ENCODE measurements at regions not wholly inside any gene's neighbourhood (a gene's known extent, or its start where the extent isn't known, plus 50 kb on each side); places are given as distances from the start of the nearest gene placed in this dataset.

- no CpG with 5 or more reads among the region's 9 CpGs for WGBS (ENCODE audit: insufficient coverage, insufficient read length)
- Histone ChIP-seq H3K36me3 (ENCODE audit: control insufficient read depth, insufficient read depth, low read length) (no peaks in the 10 kb centered on the region), H3K27ac (ENCODE audit: low read length) (peak overlapping the region; percentile 16), H3K9me3 (ENCODE audit: control insufficient read depth, insufficient read depth, low read length) (no peaks in the 10 kb centered on the region), H3K4me3 (ENCODE audit: low read length) (no peak overlapping the region), H3K4me1 (ENCODE audit: control insufficient read depth, insufficient read depth, low read length) (peaks cover 2% of the 10 kb centered on the region; the same call in 1 of the 2 replicates), H3K27me3 (ENCODE audit: control insufficient read depth, insufficient read depth, low read length) (no peaks in the 10 kb centered on the region)
- no peak for DNase-seq (ENCODE audit: low read depth, low spot score)
Observed at GRCh38 chr15:61500951-61501620, 272.0 kb upstream of the RORA start.

GRCh38 chr15:61500523-61500922 is 271.4 kb upstream of the RORA start:
- H3K36me3 ChIP-seq (ENCODE audit: control insufficient read depth, insufficient read depth, low read length), result no peaks in the 10 kb centered on the region
- no peak overlapping the region for H3K27ac ChIP-seq (ENCODE audit: low read length)
- no peak overlapping the region for H3K4me3 ChIP-seq (ENCODE audit: low read length)
- no peaks in the 10 kb centered on the region for H3K9me3 ChIP-seq (ENCODE audit: control insufficient read depth, insufficient read depth, low read length)
- no peak for DNase-seq (ENCODE audit: low read depth, low spot score)
- H3K4me1 ChIP-seq (ENCODE audit: control insufficient read depth, insufficient read depth, low read length), result peaks cover 2% of the 10 kb centered on the region; the same call in 1 of the 2 replicates
- H3K27me3 ChIP-seq (ENCODE audit: control insufficient read depth, insufficient read depth, low read length), result no peaks in the 10 kb centered on the region

DNA sequence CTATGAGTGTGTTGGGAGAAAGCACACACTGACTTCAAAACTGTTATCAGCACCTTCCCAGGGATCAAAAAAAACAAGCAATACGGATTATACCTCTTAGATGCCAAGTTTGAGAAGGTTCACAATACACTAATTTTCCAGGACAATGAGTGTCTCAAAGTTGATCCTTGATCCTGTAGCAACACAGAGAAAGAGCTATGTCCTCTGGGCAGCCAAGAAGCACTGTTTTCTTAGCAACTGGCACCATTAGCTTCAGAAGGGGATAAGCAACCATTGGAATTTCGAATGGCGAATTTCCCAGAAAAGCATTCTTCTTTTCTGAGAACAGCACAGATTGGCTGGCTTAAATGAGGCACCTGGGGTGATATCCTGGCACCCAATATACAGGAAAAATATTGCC is 270.3 kb upstream of the RORA start:
- no peak for DNase-seq (ENCODE audit: low read depth, low spot score)
- no CpG with 5 or more reads among the region's 3 CpGs for WGBS (ENCODE audit: insufficient coverage, insufficient read length)
- Histone ChIP-seq H3K27ac (ENCODE audit: low read length) (no peak overlapping the region), H3K9me3 (ENCODE audit: control insufficient read depth, insufficient read depth, low read length) (no peaks in the 10 kb centered on the region), H3K36me3 (ENCODE audit: control insufficient read depth, insufficient read depth, low read length) (no peaks in the 10 kb centered on the region), H3K4me1 (ENCODE audit: control insufficient read depth, insufficient read depth, low read length) (peaks cover 2% of the 10 kb centered on the region; the same call in 1 of the 2 replicates), H3K4me3 (ENCODE audit: low read length) (no peak overlapping the region), H3K27me3 (ENCODE audit: control insufficient read depth, insufficient read depth, low read length) (no peaks in the 10 kb centered on the region)

DNA sequence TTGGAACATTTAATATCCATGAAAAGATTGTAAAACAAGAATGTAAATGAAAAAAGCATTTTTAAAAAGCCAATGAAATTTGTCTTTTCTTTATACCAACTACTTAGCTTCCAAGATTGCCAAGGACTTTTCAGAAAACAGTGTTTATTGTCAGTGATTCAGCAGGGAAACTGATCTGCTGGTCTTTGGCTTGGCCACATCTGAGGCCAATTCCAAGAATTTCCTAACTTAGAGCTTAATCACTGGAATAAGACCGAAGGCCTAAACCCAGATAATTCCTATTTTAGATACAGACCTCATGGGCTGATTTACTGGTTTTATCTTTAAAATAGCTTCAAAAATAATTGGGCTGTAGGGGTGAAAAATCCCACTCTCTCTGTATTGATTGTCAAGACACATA is 260.5 kb upstream of the RORA start:
- Histone ChIP-seq H3K27ac (ENCODE audit: low read length) (no peak overlapping the region), H3K4me1 (ENCODE audit: control insufficient read depth, insufficient read depth, low read length) (no peaks in the 10 kb centered on the region), H3K36me3 (ENCODE audit: control insufficient read depth, insufficient read depth, low read length) (no peaks in the 10 kb centered on the region), H3K4me3 (ENCODE audit: low read length) (no peak overlapping the region), H3K27me3 (ENCODE audit: control insufficient read depth, insufficient read depth, low read length) (no peaks in the 10 kb centered on the region), H3K9me3 (ENCODE audit: control insufficient read depth, insufficient read depth, low read length) (no peaks in the 10 kb centered on the region)
- WGBS (ENCODE audit: insufficient coverage, insufficient read length), result no CpG with 5 or more reads among the region's 1 CpG
- DNase-seq (ENCODE audit: low read depth, low spot score), result no peak

GRCh38 chr15:61483599-61483998 is 254.5 kb upstream of the RORA start:
- Histone ChIP-seq H3K4me1 (ENCODE audit: control insufficient read depth, insufficient read depth, low read length) (no peaks in the 10 kb centered on the region), H3K27ac (ENCODE audit: low read length) (no peak overlapping the region), H3K36me3 (ENCODE audit: control insufficient read depth, insufficient read depth, low read length) (no peaks in the 10 kb centered on the region), H3K4me3 (ENCODE audit: low read length) (no peak overlapping the region), H3K27me3 (ENCODE audit: control insufficient read depth, insufficient read depth, low read length) (no peaks in the 10 kb centered on the region), H3K9me3 (ENCODE audit: control insufficient read depth, insufficient read depth, low read length) (no peaks in the 10 kb centered on the region)
- no CpG with 5 or more reads among the region's 6 CpGs for WGBS (ENCODE audit: insufficient coverage, insufficient read length)
- no peak for DNase-seq (ENCODE audit: low read depth, low spot score)

DNA sequence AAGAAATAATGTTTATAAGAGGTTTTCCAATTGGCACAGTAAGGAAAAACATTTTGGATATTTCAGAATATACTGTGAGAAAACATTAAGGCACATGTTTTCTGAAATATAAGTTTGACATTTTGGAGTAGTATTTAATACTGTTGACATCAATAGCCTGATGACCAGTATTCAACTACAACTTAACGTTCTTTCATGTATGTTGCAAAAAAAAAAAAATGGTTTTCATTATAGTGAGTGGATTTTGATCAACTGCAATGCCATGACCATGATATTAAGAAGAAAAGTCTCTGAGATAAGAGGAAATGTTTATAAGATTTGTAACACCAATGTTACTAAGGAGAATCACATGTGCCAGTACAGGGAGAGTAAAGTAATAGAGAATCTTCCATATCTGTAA is 252.8 kb upstream of the RORA start:
- no CpG with 5 or more reads among the region's 1 CpG for WGBS (ENCODE audit: insufficient coverage, insufficient read length)
- Histone ChIP-seq H3K9me3 (ENCODE audit: control insufficient read depth, insufficient read depth, low read length) (no peaks in the 10 kb centered on the region), H3K27ac (ENCODE audit: low read length) (no peak overlapping the region), H3K36me3 (ENCODE audit: control insufficient read depth, insufficient read depth, low read length) (no peaks in the 10 kb centered on the region), H3K4me1 (ENCODE audit: control insufficient read depth, insufficient read depth, low read length) (no peaks in the 10 kb centered on the region), H3K27me3 (ENCODE audit: control insufficient read depth, insufficient read depth, low read length) (no peaks in the 10 kb centered on the region), H3K4me3 (ENCODE audit: low read length) (no peak overlapping the region)
- DNase-seq (ENCODE audit: low read depth, low spot score), result no peak

DNA sequence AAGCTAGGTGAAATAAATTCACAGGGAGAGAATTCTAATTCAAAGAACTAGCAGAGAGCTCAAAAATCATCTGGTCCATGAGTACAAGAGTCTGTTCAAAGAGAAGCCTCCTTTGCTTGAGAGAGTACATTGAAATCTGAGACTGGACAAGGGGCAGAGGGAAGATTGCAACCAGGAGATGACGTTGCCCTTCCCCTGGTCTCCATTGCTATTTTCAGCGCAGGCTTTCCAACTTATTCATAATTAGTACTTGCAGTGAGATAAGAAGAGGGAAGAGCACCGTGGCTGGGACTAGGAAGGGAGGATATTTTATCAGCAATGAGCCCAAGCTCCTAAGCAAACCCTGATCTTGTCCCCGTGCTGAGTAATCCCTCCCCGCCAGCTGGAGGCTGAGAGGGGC is 251.8 kb upstream of the RORA start:
- H3K36me3 ChIP-seq (ENCODE audit: control insufficient read depth, insufficient read depth, low read length), result no peaks in the 10 kb centered on the region
- DNase-seq (ENCODE audit: low read depth, low spot score), result no peak
- no peak overlapping the region for H3K4me3 ChIP-seq (ENCODE audit: low read length)
- no peak overlapping the region for H3K27ac ChIP-seq (ENCODE audit: low read length)
- H3K4me1 ChIP-seq (ENCODE audit: control insufficient read depth, insufficient read depth, low read length), result no peaks in the 10 kb centered on the region
- H3K27me3 ChIP-seq (ENCODE audit: control insufficient read depth, insufficient read depth, low read length), result no peaks in the 10 kb centered on the region
- no CpG with 5 or more reads among the region's 5 CpGs for WGBS (ENCODE audit: insufficient coverage, insufficient read length)
- H3K9me3 ChIP-seq (ENCODE audit: control insufficient read depth, insufficient read depth, low read length), result no peaks in the 10 kb centered on the region

DNA sequence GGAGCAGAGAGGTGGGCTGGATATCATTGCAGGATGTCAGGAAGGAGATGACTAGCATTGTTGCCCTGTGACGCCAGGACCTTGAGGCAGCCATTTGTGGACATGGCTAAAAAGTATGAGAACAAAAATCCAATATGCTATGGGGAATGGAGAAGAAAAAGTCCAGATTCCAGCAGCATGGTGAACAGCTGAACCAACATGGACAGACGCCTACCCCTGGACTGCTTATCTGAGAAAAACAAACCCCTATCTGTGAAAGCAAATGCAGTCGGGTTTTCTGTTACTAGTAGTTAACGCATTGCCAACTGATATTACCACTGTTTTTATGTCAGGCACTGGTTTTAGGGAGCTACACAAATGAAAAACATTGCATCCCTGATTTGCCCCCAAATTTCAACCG is 251.2 kb upstream of the RORA start:
- Histone ChIP-seq H3K27ac (ENCODE audit: low read length) (no peak overlapping the region), H3K27me3 (ENCODE audit: control insufficient read depth, insufficient read depth, low read length) (no peaks in the 10 kb centered on the region), H3K9me3 (ENCODE audit: control insufficient read depth, insufficient read depth, low read length) (no peaks in the 10 kb centered on the region), H3K4me1 (ENCODE audit: control insufficient read depth, insufficient read depth, low read length) (no peaks in the 10 kb centered on the region), H3K36me3 (ENCODE audit: control insufficient read depth, insufficient read depth, low read length) (no peaks in the 10 kb centered on the region), H3K4me3 (ENCODE audit: low read length) (no peak overlapping the region)
- no CpG with 5 or more reads among the region's 5 CpGs for WGBS (ENCODE audit: insufficient coverage, insufficient read length)
- no peak for DNase-seq (ENCODE audit: low read depth, low spot score)

DNA sequence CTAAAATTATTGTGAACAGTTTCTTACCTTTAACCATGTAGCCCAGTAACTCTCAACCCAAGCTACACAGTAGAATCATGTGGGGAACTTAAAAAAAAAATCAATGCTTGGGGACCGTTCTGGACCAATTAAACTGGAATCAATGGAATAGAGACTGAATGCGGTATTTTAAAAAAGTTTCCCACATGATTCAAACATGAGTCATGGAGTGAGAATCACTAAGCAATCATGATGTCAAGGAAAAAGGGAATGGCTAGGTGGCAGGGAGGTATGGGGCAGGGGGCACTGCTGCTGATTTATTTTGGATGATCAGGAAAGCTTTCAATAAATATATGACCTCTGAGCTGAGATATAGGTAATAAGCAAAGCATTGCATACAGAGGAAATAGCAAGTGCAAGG is 250.5 kb upstream of the RORA start:
- Histone ChIP-seq H3K9me3 (ENCODE audit: control insufficient read depth, insufficient read depth, low read length) (no peaks in the 10 kb centered on the region), H3K4me3 (ENCODE audit: low read length) (no peak overlapping the region), H3K36me3 (ENCODE audit: control insufficient read depth, insufficient read depth, low read length) (no peaks in the 10 kb centered on the region), H3K27me3 (ENCODE audit: control insufficient read depth, insufficient read depth, low read length) (no peaks in the 10 kb centered on the region), H3K27ac (ENCODE audit: low read length) (no peak overlapping the region), H3K4me1 (ENCODE audit: control insufficient read depth, insufficient read depth, low read length) (no peaks in the 10 kb centered on the region)
- no CpG with 5 or more reads among the region's 2 CpGs for WGBS (ENCODE audit: insufficient coverage, insufficient read length)
- DNase-seq (ENCODE audit: low read depth, low spot score), result no peak

DNA sequence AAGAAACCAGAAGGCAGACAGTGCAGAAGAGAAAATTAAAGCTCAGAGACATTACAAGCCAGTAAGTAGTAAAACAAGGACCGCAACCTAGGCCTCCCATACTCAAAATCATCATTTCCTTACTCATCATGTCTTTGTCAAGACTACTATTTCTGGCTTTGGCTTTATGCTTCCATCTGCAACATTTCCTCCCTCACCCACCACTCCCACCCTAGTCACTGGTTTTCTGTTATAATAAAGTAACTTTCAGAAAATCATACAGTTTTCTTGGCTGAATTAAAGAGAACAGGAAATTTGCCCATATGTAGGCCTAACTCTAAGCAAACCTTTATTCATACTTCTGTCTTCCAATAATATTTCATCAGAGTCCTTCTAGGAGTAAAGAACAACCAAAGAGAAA is 247.6 kb upstream of the RORA start:
- Histone ChIP-seq H3K9me3 (ENCODE audit: control insufficient read depth, insufficient read depth, low read length) (no peaks in the 10 kb centered on the region), H3K4me3 (ENCODE audit: low read length) (no peak overlapping the region), H3K4me1 (ENCODE audit: control insufficient read depth, insufficient read depth, low read length) (no peaks in the 10 kb centered on the region), H3K27ac (ENCODE audit: low read length) (no peak overlapping the region), H3K36me3 (ENCODE audit: control insufficient read depth, insufficient read depth, low read length) (no peaks in the 10 kb centered on the region), H3K27me3 (ENCODE audit: control insufficient read depth, insufficient read depth, low read length) (no peaks in the 10 kb centered on the region)
- DNase-seq (ENCODE audit: low read depth, low spot score), result no peak
- WGBS (ENCODE audit: insufficient coverage, insufficient read length), result no CpG with 5 or more reads among the region's 1 CpG

- no peaks in the 10 kb centered on the region for H3K4me1 ChIP-seq (ENCODE audit: control insufficient read depth, insufficient read depth, low read length)
- no peaks in the 10 kb centered on the region for H3K36me3 ChIP-seq (ENCODE audit: control insufficient read depth, insufficient read depth, low read length)
- DNase-seq (ENCODE audit: low read depth, low spot score), result no peak
- no peak overlapping the region for H3K27ac ChIP-seq (ENCODE audit: low read length)
- H3K9me3 ChIP-seq (ENCODE audit: control insufficient read depth, insufficient read depth, low read length), result no peaks in the 10 kb centered on the region
- no peak overlapping the region for H3K4me3 ChIP-seq (ENCODE audit: low read length)
- H3K27me3 ChIP-seq (ENCODE audit: control insufficient read depth, insufficient read depth, low read length), result no peaks in the 10 kb centered on the region
- no CpG with 5 or more reads among the region's 1 CpG for WGBS (ENCODE audit: insufficient coverage, insufficient read length)
Observed at GRCh38 chr15:61474796-61475195, 245.7 kb upstream of the RORA start.

Data from iPS DF 6.9 (cell line).